B cell (primary cell): ENCODE measurements at regions not wholly inside any gene's neighbourhood (a gene's known extent, or its start where the extent isn't known, plus 50 kb on each side); places are given as distances from the start of the nearest gene placed in this dataset.

Source experiments
- EZH2 ChIP-seq: IDR thresholded peaks from 2 replicates; pipeline ENCODE4 v1.6.1; 2012; ENCODE audit warnings: borderline replicate concordance, low read depth, mild to moderate bottlenecking, moderate library complexity, low read length; ENCODE audit not compliant: insufficient read depth, poor library complexity, severe bottlenecking
- TF ChIP-seq, protein P1 (sequence below): fragments of 200-600 bp; IDR thresholded peaks from one replicate; pipeline ENCODE4 v1.8.0; 2022; ENCODE audit warnings: antibody characterized with exemption, mild to moderate bottlenecking

DNA sequence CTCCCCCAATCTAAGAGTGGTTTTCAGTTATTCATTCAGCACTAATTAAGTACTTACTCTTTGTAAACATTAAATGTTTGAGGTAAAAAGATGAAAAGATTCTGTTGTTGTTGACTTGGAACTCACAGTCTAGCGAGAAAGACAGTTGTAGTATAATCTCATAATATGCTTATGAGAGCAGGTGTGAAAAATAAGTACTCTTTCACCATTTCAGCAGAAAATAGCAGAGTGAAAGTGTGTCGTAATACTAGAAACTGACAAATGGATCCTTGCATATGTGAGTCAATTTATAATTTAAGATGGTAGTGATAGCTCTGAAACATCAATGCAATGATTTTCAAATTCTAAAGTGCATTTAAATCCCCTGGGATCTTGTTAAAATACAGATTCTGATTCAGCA, 618.8 kb upstream of the CCDC54 start:
- TF ChIP-seq, protein P1, sequence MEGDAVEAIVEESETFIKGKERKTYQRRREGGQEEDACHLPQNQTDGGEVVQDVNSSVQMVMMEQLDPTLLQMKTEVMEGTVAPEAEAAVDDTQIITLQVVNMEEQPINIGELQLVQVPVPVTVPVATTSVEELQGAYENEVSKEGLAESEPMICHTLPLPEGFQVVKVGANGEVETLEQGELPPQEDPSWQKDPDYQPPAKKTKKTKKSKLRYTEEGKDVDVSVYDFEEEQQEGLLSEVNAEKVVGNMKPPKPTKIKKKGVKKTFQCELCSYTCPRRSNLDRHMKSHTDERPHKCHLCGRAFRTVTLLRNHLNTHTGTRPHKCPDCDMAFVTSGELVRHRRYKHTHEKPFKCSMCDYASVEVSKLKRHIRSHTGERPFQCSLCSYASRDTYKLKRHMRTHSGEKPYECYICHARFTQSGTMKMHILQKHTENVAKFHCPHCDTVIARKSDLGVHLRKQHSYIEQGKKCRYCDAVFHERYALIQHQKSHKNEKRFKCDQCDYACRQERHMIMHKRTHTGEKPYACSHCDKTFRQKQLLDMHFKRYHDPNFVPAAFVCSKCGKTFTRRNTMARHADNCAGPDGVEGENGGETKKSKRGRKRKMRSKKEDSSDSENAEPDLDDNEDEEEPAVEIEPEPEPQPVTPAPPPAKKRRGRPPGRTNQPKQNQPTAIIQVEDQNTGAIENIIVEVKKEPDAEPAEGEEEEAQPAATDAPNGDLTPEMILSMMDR: no peak
- TF ChIP-seq EZH2: no peak
